ENCODE measurements at regions not wholly inside any gene's neighbourhood (a gene's known extent, or its start where the extent isn't known, plus 50 kb on each side); places are given as distances from the start of the nearest gene placed in this dataset.

GRCh38 chr12:22821985-22822384, 197.0 kb downstream of the ETNK1 start:
- TF ChIP-seq CTCF (conservative IDR thresholded peaks at IDR 0.05; ENCODE audit: low read depth in 2 of 2) (no peak), ZNF462 (CRISPR knock-in tag; IDR thresholded peaks at IDR 0.05) (no peak), JUNB (IDR thresholded peaks at IDR 0.05; ENCODE audit: unreplicated experiment) (no peak), POLR2AphosphoS5 (IDR thresholded peaks at IDR 0.05; ENCODE audit: low read depth) (no peak), CREB1 (CRISPR knock-in tag; IDR thresholded peaks at IDR 0.05; ENCODE audit: low read depth) (no peak), EZH2 (IDR thresholded peaks at IDR 0.05; ENCODE audit: low read depth, unreplicated experiment) (no peak), ZNF331 (CRISPR knock-in tag; IDR thresholded peaks at IDR 0.05; ENCODE audit: low read depth) (no peak), EZH2phosphoT487 (IDR thresholded peaks at IDR 0.05; ENCODE audit: unreplicated experiment) (no peak)

All from GM23338 (cell line).